ENCODE measurements at regions not wholly inside any gene's neighbourhood (a gene's known extent, or its start where the extent isn't known, plus 50 kb on each side); places are given as distances from the start of the nearest gene placed in this dataset.

- TF ChIP-seq CTCF (conservative IDR thresholded peaks at IDR 0.05; ENCODE audit: low read depth, low read length), result no peak
- no peak for TF ChIP-seq EZH2 (IDR thresholded peaks at IDR 0.05; ENCODE audit: borderline replicate concordance, low read depth, low read length, poor library complexity, severe bottlenecking)
Measured at GRCh38 chr6:120200853-120201252, 851.3 kb upstream of the MAN1A1 start.
